ENCODE measurements at regions not wholly inside any gene's neighbourhood (a gene's known extent, or its start where the extent isn't known, plus 50 kb on each side); places are given as distances from the start of the nearest gene placed in this dataset.

GRCh38 chr6:22102671-22103070 lies 194.2 kb downstream of the PRL start:
- no peak overlapping the region for H3K4ac ChIP-seq (ENCODE audit: low read depth, low read length)

More at GRCh38 chr6:22102671-22103070, 194.2 kb downstream of the PRL start:
- Mint-ChIP-seq H3K4me1 (peaks cover 3% of the 10 kb centered on the region in 2 experiments; a peak in 1 of 4 replicates), H3K36me3 (ENCODE audit: insufficient read depth in 1 of 3, low read depth in 3 of 3) (no peaks in the 10 kb centered on the region), H3K27me3 (ENCODE audit: low read depth) (no peaks in the 10 kb centered on the region), H3K27ac (no peak overlapping the region), H3K4me3 (no peak overlapping the region), H3K9me3 (no peaks in the 10 kb centered on the region)
- H3K4me2 ChIP-seq (ENCODE audit: insufficient read depth, insufficient read length, low read length), result no peak overlapping the region
- no peaks in the 10 kb centered on the region for H4K20me1 ChIP-seq (ENCODE audit: control insufficient read depth, insufficient read depth, insufficient read length)
- no peak overlapping the region for H2BK120ac ChIP-seq (ENCODE audit: low read depth, low read length, poor library complexity, severe bottlenecking)
- no peaks in the 10 kb centered on the region for H3K23me2 ChIP-seq (ENCODE audit: insufficient read length, low read depth, low read length, poor library complexity, severe bottlenecking)
- no peaks in the 10 kb centered on the region for H3K79me2 ChIP-seq (ENCODE audit: insufficient read depth, low read length)
- H4K5ac ChIP-seq (ENCODE audit: insufficient read length, low read depth, low read length), result no peak overlapping the region
- H3K9me3 ChIP-seq (ENCODE audit: control insufficient read depth, low read depth, low read length), result no peaks in the 10 kb centered on the region
- H2BK5ac ChIP-seq (ENCODE audit: insufficient read length, low read length), result no peak overlapping the region
- H3K4me1 ChIP-seq (ENCODE audit: insufficient read depth, low read length), result no peaks in the 10 kb centered on the region
- no peaks in the 10 kb centered on the region for H3K79me1 ChIP-seq (ENCODE audit: insufficient read depth, low read depth, low read length, poor library complexity, severe bottlenecking)
- H4K8ac ChIP-seq (replicated peaks; ENCODE audit: insufficient read length, low read depth, low read length), result no peak overlapping the region
- no peak overlapping the region for H3K56ac ChIP-seq (ENCODE audit: insufficient read length, low read depth, low read length)
- H3K18ac ChIP-seq (ENCODE audit: insufficient read length, low read depth, low read length), result no peak overlapping the region
- H3K27me3 ChIP-seq (ENCODE audit: insufficient read depth, low read length), result no peaks in the 10 kb centered on the region
- H2AK5ac ChIP-seq (ENCODE audit: insufficient read length, low read length), result no peak overlapping the region
- no peak overlapping the region for H2BK12ac ChIP-seq (ENCODE audit: insufficient read length, low read depth, low read length)
- H2BK20ac ChIP-seq (ENCODE audit: low read depth, low read length, poor library complexity, severe bottlenecking), result no peak overlapping the region
- no peak for DNase-seq
- no peak overlapping the region for H3K9ac ChIP-seq (ENCODE audit: extremely low read depth, insufficient read length, low read length)
- H3K23ac ChIP-seq (ENCODE audit: insufficient read length, low read depth, low read length), result no peak overlapping the region
- no peak overlapping the region for H2BK15ac ChIP-seq (ENCODE audit: low read depth, low read length)
- no peak for TF ChIP-seq CTCF (conservative IDR thresholded peaks at IDR 0.05)
- WGBS (ENCODE audit: extremely low coverage, insufficient read length, low lambda C conversion rate), result no CpG with 5 or more reads among the region's 3 CpGs
- no peak overlapping the region for H3T11ph ChIP-seq (ENCODE audit: low read length)
- no peak overlapping the region for H3K14ac ChIP-seq (ENCODE audit: insufficient read depth, low read length)
- H2AFZ ChIP-seq (ENCODE audit: low read length), result no peak overlapping the region
- no peak overlapping the region for H4K91ac ChIP-seq (ENCODE audit: insufficient read length, low read depth, low read length)
- H3K27ac ChIP-seq (ENCODE audit: insufficient read length, low read depth, low read length), result no peak overlapping the region
